ENCODE measurements at regions not wholly inside any gene's neighbourhood (a gene's known extent, or its start where the extent isn't known, plus 50 kb on each side); places are given as distances from the start of the nearest gene placed in this dataset.

DNA sequence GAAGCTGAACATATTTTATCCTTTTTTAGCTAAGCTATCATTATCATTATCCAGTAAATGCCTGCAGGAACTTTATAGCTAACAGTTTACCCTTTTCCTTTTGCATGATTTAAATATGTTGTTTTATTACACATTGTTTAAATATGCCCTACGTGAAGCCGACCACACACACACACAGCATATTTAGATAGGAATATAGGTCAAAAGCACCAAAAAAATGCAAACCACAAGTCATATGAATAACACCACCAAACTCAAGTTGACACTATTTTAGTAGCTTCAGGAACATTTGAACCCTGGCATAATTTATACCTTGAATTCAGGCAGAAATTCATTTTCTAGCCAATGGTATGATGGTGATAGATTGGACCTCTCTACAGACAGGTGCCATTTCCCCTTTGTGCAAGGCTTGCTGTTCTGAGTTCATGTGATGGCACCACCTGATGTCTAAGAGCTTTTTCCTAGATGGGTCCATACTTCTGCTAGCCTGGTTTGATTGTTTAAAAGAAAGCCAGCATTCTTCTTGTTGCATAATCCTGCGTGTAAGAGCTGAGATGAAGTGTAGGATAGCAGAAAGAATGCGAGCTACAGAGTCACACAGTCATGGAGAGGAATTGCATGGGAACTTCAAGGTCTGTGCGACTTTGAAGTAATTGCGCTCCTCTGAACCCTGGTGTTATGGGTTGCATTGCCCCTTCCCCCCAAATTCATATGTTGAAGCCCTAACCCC lies 454.8 kb upstream of the SOX5 start:
- TF ChIP-seq, protein P1, sequence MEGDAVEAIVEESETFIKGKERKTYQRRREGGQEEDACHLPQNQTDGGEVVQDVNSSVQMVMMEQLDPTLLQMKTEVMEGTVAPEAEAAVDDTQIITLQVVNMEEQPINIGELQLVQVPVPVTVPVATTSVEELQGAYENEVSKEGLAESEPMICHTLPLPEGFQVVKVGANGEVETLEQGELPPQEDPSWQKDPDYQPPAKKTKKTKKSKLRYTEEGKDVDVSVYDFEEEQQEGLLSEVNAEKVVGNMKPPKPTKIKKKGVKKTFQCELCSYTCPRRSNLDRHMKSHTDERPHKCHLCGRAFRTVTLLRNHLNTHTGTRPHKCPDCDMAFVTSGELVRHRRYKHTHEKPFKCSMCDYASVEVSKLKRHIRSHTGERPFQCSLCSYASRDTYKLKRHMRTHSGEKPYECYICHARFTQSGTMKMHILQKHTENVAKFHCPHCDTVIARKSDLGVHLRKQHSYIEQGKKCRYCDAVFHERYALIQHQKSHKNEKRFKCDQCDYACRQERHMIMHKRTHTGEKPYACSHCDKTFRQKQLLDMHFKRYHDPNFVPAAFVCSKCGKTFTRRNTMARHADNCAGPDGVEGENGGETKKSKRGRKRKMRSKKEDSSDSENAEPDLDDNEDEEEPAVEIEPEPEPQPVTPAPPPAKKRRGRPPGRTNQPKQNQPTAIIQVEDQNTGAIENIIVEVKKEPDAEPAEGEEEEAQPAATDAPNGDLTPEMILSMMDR (IDR thresholded peaks at IDR 0.05; ENCODE audit: poor library complexity), result no peak
- no peak for TF ChIP-seq EZH2phosphoT487 (IDR thresholded peaks at IDR 0.05; ENCODE audit: low read depth, severe bottlenecking, unreplicated experiment)
- no peak for TF ChIP-seq EZH2 (IDR thresholded peaks at IDR 0.05; ENCODE audit: borderline replicate concordance)
